ENCODE measurements at regions not wholly inside any gene's neighbourhood (a gene's known extent, or its start where the extent isn't known, plus 50 kb on each side); places are given as distances from the start of the nearest gene placed in this dataset.

DNA sequence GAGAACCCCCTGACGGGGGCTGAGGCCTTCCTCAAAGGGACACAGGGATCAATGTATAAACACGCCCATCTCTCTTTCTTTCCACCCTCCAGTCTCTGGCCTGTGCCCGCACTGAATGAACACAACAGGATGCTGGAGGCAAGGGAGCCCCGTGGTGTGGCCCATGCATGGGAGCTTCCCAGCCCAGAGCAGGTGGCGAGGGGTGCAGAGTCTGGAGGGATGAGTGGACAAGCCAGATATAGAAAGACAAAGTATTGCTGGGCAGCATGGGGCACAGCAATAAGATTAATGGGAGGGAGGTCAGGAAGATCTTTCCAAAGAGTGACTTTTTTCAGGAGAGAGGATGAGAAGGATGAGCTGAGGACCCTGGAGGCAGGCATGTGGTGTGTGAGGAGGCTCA, 103.7 kb downstream of the C5orf15 start:
- TF ChIP-seq CTCF (IDR thresholded peaks at IDR 0.05) (no peak), ZFX (IDR thresholded peaks at IDR 0.05; ENCODE audit: borderline replicate concordance) (no peak)
